ENCODE measurements at regions not wholly inside any gene's neighbourhood (a gene's known extent, or its start where the extent isn't known, plus 50 kb on each side); places are given as distances from the start of the nearest gene placed in this dataset.

DNA sequence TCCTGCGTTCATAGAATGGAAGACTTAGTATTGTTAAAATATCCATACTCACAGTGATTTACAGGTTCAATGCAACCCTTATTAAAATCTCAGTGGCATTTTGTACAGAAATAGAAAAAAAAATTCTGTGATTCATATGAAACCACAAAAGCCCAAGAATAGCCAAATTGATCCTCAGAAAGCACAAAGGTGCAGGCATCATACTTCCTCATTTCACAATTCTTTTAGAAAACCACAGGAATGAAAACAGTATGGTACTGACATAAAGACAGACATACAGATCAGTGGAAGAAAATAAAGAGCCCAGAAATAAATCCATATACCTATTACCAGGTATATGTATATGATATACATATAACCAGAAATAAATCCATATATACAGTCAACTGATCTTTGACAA lies 86.8 kb upstream of the MEGF10 start:
- H3K4me3 ChIP-seq (ENCODE audit: insufficient read depth, low read length): no peak overlapping the region
- H3K4me1 ChIP-seq (ENCODE audit: insufficient read depth, low read length): peaks cover 20% of the 10 kb centered on the region
- no peak overlapping the region for H3K27ac ChIP-seq (ENCODE audit: low read depth, low read length)
- no peaks in the 10 kb centered on the region for H3K36me3 ChIP-seq (ENCODE audit: insufficient read depth, low read length)
- TF ChIP-seq CTCF (IDR thresholded peaks at IDR 0.05; ENCODE audit: extremely low read depth, low read depth, low read length): no peak
- no peak overlapping the region for H2AFZ ChIP-seq (ENCODE audit: low read length)
- H3K27me3 ChIP-seq (ENCODE audit: insufficient read depth, low read length): peaks cover 17% of the 10 kb centered on the region
- H3K9me3 ChIP-seq (ENCODE audit: low read depth, low read length): no peaks in the 10 kb centered on the region
- H3K79me2 ChIP-seq (ENCODE audit: insufficient read depth, low read length): no peaks in the 10 kb centered on the region
- no peaks in the 10 kb centered on the region for H4K20me1 ChIP-seq (ENCODE audit: insufficient read depth, low read length)
- peak overlapping the region; percentile 7 for H3K4me2 ChIP-seq (ENCODE audit: insufficient read depth, low read length)
- DNase-seq (ENCODE audit: insufficient read length, low spot score, missing footprints): no peak

DNA sequence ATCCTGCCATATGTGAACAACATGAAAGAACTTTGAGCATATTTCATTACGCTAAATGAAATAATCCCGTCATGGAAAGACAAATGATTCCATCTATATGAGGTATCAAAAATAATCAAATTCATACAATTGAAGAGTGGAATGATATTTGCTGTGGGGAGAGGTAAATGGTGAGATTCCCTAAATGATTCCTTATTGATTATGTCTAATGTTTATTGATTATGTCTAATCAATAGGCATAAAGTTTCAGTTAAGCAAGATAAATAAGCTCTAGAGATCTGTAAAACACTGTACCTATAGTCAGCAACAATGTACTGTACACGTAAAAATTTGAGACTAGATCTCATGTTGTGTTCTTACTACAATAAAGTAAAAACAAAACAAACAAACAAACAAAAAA lies 85.4 kb upstream of the MEGF10 start:
- no peak overlapping the region for H3K4me2 ChIP-seq (ENCODE audit: insufficient read depth, low read length)
- H3K4me1 ChIP-seq (ENCODE audit: insufficient read depth, low read length): peaks cover 20% of the 10 kb centered on the region
- H4K20me1 ChIP-seq (ENCODE audit: insufficient read depth, low read length): no peaks in the 10 kb centered on the region
- no peak overlapping the region for H2AFZ ChIP-seq (ENCODE audit: low read length)
- no peaks in the 10 kb centered on the region for H3K36me3 ChIP-seq (ENCODE audit: insufficient read depth, low read length)
- H3K27me3 ChIP-seq (ENCODE audit: insufficient read depth, low read length): peaks cover 27% of the 10 kb centered on the region
- no peak overlapping the region for H3K27ac ChIP-seq (ENCODE audit: low read depth, low read length)
- H3K4me3 ChIP-seq (ENCODE audit: insufficient read depth, low read length): no peak overlapping the region
- no peak for DNase-seq (ENCODE audit: insufficient read length, low spot score, missing footprints)
- TF ChIP-seq CTCF (IDR thresholded peaks at IDR 0.05; ENCODE audit: extremely low read depth, low read depth, low read length): no peak
- H3K9me3 ChIP-seq (ENCODE audit: low read depth, low read length): no peaks in the 10 kb centered on the region
- no peaks in the 10 kb centered on the region for H3K79me2 ChIP-seq (ENCODE audit: insufficient read depth, low read length)

GRCh38 chr5:127206320-127207113 lies 84.1 kb upstream of the MEGF10 start:
- Histone ChIP-seq H3K27ac (ENCODE audit: low read depth, low read length) (no peak overlapping the region), H4K20me1 (ENCODE audit: insufficient read depth, low read length) (no peaks in the 10 kb centered on the region), H3K36me3 (ENCODE audit: insufficient read depth, low read length) (no peaks in the 10 kb centered on the region), H3K4me1 (ENCODE audit: insufficient read depth, low read length) (peaks cover 20% of the 10 kb centered on the region), H3K27me3 (ENCODE audit: insufficient read depth, low read length) (peaks cover 34% of the 10 kb centered on the region), H3K79me2 (ENCODE audit: insufficient read depth, low read length) (no peaks in the 10 kb centered on the region), H3K4me3 (ENCODE audit: insufficient read depth, low read length) (no peak overlapping the region), H3K4me2 (ENCODE audit: insufficient read depth, low read length) (peak overlapping the region; percentile 53), H3K9me3 (ENCODE audit: low read depth, low read length) (no peaks in the 10 kb centered on the region), H2AFZ (ENCODE audit: low read length) (no peak overlapping the region)
- no peak for TF ChIP-seq CTCF (IDR thresholded peaks at IDR 0.05; ENCODE audit: extremely low read depth, low read depth, low read length)
- peak; percentile 63 for DNase-seq (ENCODE audit: insufficient read length, low spot score, missing footprints)

- Histone ChIP-seq H3K79me2 (ENCODE audit: insufficient read depth, low read length) (no peaks in the 10 kb centered on the region), H3K4me1 (ENCODE audit: insufficient read depth, low read length) (peaks cover 12% of the 10 kb centered on the region), H3K36me3 (ENCODE audit: insufficient read depth, low read length) (no peaks in the 10 kb centered on the region), H3K4me3 (ENCODE audit: insufficient read depth, low read length) (no peak overlapping the region), H3K27me3 (ENCODE audit: insufficient read depth, low read length) (peaks cover 45% of the 10 kb centered on the region), H4K20me1 (ENCODE audit: insufficient read depth, low read length) (no peaks in the 10 kb centered on the region), H3K27ac (ENCODE audit: low read depth, low read length) (no peak overlapping the region), H3K4me2 (ENCODE audit: insufficient read depth, low read length) (no peak overlapping the region), H3K9me3 (ENCODE audit: low read depth, low read length) (no peaks in the 10 kb centered on the region), H2AFZ (ENCODE audit: low read length) (no peak overlapping the region)
- no peak for TF ChIP-seq CTCF (IDR thresholded peaks at IDR 0.05; ENCODE audit: extremely low read depth, low read depth, low read length)
- DNase-seq (ENCODE audit: insufficient read length, low spot score, missing footprints): no peak
These were observed 80.6 kb upstream of the MEGF10 start for GRCh38 chr5:127210042-127210441.

Measured in osteoblast (primary cell).